Stimulated activated naive CD8-positive, alpha-beta T cell treated with anti-CD3 and anti-CD28 coated beads, Interleukin-15, Interleukin-2, amounts not matched to agents 100 ng/mL and 50 ng/mL, for 24 hours (primary cell): ENCODE measurements at regions not wholly inside any gene's neighbourhood (a gene's known extent, or its start where the extent isn't known, plus 50 kb on each side); places are given as distances from the start of the nearest gene placed in this dataset.
"Not testable (repeated sequence)": the region's sequence is repeated elsewhere in the genome, so short reads cannot be mapped to it uniquely, and the experiment has no call there.

Source experiments
- H3K27ac Mint-ChIP-seq: one replicate; pipeline ENCODE4 v1.8.0; 2021; ENCODE audit warnings: mild to moderate bottlenecking, mixed read lengths
- H3K27me3 Mint-ChIP-seq: one replicate; pipeline ENCODE4 v1.8.0; 2021; ENCODE audit warnings: mixed read lengths
- H3K36me3 Mint-ChIP-seq: one replicate; pipeline ENCODE4 v1.8.0; 2021; ENCODE audit warnings: low read depth, mixed read lengths
- H3K4me1 Mint-ChIP-seq: one replicate; pipeline ENCODE4 v1.8.0; 2021; ENCODE audit warnings: low read depth, mixed read lengths
- H3K4me3 Mint-ChIP-seq: one replicate; pipeline ENCODE4 v1.8.0; 2021; ENCODE audit warnings: mild to moderate bottlenecking, mixed read lengths
- H3K9me3 Mint-ChIP-seq: one replicate; pipeline ENCODE4 v1.8.0; 2021; ENCODE audit warnings: mixed read lengths

DNA sequence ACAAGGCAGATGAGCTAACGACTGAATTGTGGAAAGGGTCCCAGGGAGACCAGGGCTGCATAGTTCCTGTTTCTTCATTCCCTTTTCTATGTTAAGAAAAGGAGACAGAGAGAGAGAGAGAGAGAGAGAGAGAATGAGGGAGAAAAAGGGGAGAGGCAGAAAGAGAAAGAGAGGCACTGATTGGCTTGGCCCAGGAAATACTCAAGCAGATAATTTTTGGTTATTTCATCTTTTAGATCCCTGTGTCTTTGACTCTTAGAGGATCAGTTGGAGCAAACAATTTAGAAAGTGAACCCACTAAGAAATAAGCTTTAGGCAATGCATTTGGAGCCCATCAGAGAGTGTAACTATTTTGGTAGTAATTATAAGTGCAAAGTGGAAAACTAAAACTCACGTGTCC is 103.4 kb downstream of the CEP44 start:
- Mint-ChIP-seq H3K4me3 (no peak overlapping the region), H3K36me3 (no peaks in the 10 kb centered on the region), H3K4me1 (peaks cover 3% of the 10 kb centered on the region), H3K27me3 (peaks cover 4% of the 10 kb centered on the region), H3K9me3 (no peaks in the 10 kb centered on the region), H3K27ac (no peak overlapping the region)

DNA sequence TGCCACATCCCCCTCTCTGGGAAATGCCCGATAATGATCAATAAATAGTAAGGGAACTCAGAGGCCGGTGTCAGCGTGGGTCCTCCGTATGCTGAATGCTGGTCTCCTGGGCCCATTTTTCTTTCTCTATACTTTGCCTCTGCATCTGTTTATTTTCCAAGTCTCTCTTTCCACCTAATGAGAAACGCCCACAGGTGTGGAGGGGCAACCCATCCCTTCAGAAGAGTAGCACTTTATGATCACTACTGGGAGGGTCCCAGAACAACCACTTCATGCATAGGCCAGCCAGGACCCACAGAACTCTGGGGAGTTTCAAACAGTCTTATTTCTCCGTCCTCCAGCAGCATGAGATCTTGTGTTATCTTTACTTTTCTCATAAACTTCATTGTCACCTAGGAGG is 100.1 kb downstream of the CEP44 start:
- H3K27ac Mint-ChIP-seq = no peak overlapping the region
- no peaks in the 10 kb centered on the region for H3K4me1 Mint-ChIP-seq
- H3K4me3 Mint-ChIP-seq = no peak overlapping the region
- H3K27me3 Mint-ChIP-seq = no peaks in the 10 kb centered on the region
- no peaks in the 10 kb centered on the region for H3K9me3 Mint-ChIP-seq
- no peaks in the 10 kb centered on the region for H3K36me3 Mint-ChIP-seq

DNA sequence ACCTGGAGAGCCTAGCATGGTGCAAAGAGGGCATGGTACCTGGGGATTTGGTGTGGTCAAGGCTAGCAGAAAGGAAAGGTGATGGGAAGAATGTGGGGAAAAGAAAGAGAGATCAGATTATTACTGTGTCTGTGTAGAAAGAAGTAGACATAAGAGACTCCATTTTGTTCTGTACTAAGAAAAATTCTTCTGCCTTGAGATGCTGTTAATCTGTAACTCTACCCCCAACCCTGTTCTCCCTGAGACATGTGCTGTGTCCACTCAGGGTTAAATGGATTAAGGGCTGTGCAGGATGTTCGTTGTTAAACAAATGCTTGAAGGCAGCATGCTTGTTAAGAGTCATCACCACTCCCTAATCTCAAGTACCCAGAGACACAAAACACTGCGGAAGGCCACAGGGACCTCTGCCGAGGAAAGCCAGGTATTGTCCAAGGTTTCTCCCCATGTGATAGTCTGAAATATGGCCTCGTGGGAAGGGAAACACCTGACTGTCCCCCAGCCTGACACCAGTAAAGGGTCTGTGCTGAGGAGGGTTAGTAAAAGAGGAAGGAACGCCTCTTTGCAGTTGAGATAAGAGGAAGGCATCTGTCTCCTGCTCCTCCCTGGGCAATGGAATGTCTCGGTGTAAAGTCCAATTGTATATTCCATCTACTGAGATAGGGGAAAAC is 99.4 kb downstream of the CEP44 start:
- H3K27me3 Mint-ChIP-seq, H3K36me3 Mint-ChIP-seq, H3K27ac Mint-ChIP-seq, H3K9me3 Mint-ChIP-seq, H3K4me3 Mint-ChIP-seq, H3K4me1 Mint-ChIP-seq: not testable (repeated sequence)
